ENCODE measurements at regions not wholly inside any gene's neighbourhood (a gene's known extent, or its start where the extent isn't known, plus 50 kb on each side); places are given as distances from the start of the nearest gene placed in this dataset.

- no peak for TF ChIP-seq CTCF (IDR thresholded peaks at IDR 0.05)
- Mint-ChIP-seq H3K27ac (ENCODE audit: unreplicated experiment) (no peak overlapping the region), H3K36me3 (ENCODE audit: unreplicated experiment) (no peaks in the 10 kb centered on the region), H3K9me3 (ENCODE audit: unreplicated experiment) (no peaks in the 10 kb centered on the region), H3K4me3 (ENCODE audit: unreplicated experiment) (no peak overlapping the region), H3K27me3 (ENCODE audit: unreplicated experiment) (peaks cover 14% of the 10 kb centered on the region), H3K4me1 (ENCODE audit: unreplicated experiment) (no peaks in the 10 kb centered on the region)
- no peak for DNase-seq (ENCODE audit: extremely low spot score, unreplicated experiment)
These were observed 477.5 kb upstream of the TEX13C start for GRCh38 chrX:124842205-124842604.

GRCh38 chrX:124860736-124861135 is 458.9 kb upstream of the TEX13C start:
- TF ChIP-seq CTCF (IDR thresholded peaks at IDR 0.05) = no peak
- Mint-ChIP-seq H3K27me3 (ENCODE audit: unreplicated experiment) (peaks cover 5% of the 10 kb centered on the region), H3K9me3 (ENCODE audit: unreplicated experiment) (peaks cover 9% of the 10 kb centered on the region), H3K27ac (ENCODE audit: unreplicated experiment) (no peak overlapping the region), H3K4me3 (ENCODE audit: unreplicated experiment) (no peak overlapping the region), H3K36me3 (ENCODE audit: unreplicated experiment) (no peaks in the 10 kb centered on the region), H3K4me1 (ENCODE audit: unreplicated experiment) (peaks cover 6% of the 10 kb centered on the region)
- DNase-seq (ENCODE audit: extremely low spot score, unreplicated experiment) = no peak

GRCh38 chrX:124862301-124862700 is 457.4 kb upstream of the TEX13C start:
- no peak for DNase-seq (ENCODE audit: extremely low spot score, unreplicated experiment)
- TF ChIP-seq CTCF (IDR thresholded peaks at IDR 0.05) = no peak
- H3K4me3 Mint-ChIP-seq (ENCODE audit: unreplicated experiment) = no peak overlapping the region
- H3K4me1 Mint-ChIP-seq (ENCODE audit: unreplicated experiment) = no peaks in the 10 kb centered on the region
- peaks cover 8% of the 10 kb centered on the region for H3K27me3 Mint-ChIP-seq (ENCODE audit: unreplicated experiment)
- H3K27ac Mint-ChIP-seq (ENCODE audit: unreplicated experiment) = no peak overlapping the region
- peaks cover 11% of the 10 kb centered on the region for H3K9me3 Mint-ChIP-seq (ENCODE audit: unreplicated experiment)
- H3K36me3 Mint-ChIP-seq (ENCODE audit: unreplicated experiment) = no peaks in the 10 kb centered on the region

GRCh38 chrX:124863303-124863702 is 456.4 kb upstream of the TEX13C start:
- peaks cover 8% of the 10 kb centered on the region for H3K27me3 Mint-ChIP-seq (ENCODE audit: unreplicated experiment)
- no peaks in the 10 kb centered on the region for H3K36me3 Mint-ChIP-seq (ENCODE audit: unreplicated experiment)
- no peak overlapping the region for H3K27ac Mint-ChIP-seq (ENCODE audit: unreplicated experiment)
- no peak overlapping the region for H3K4me3 Mint-ChIP-seq (ENCODE audit: unreplicated experiment)
- no peak for DNase-seq (ENCODE audit: extremely low spot score, unreplicated experiment)
- no peak for TF ChIP-seq CTCF (IDR thresholded peaks at IDR 0.05)
- no peaks in the 10 kb centered on the region for H3K4me1 Mint-ChIP-seq (ENCODE audit: unreplicated experiment)
- peaks cover 19% of the 10 kb centered on the region for H3K9me3 Mint-ChIP-seq (ENCODE audit: unreplicated experiment)

GRCh38 chrX:124887572-124887971 is 432.1 kb upstream of the TEX13C start:
- no peak overlapping the region for H3K4me3 Mint-ChIP-seq (ENCODE audit: unreplicated experiment)
- peaks cover 2% of the 10 kb centered on the region for H3K27me3 Mint-ChIP-seq (ENCODE audit: unreplicated experiment)
- no peaks in the 10 kb centered on the region for H3K4me1 Mint-ChIP-seq (ENCODE audit: unreplicated experiment)

More at GRCh38 chrX:124887572-124887971, 432.1 kb upstream of the TEX13C start:
- H3K27ac Mint-ChIP-seq (ENCODE audit: unreplicated experiment) = no peak overlapping the region
- TF ChIP-seq CTCF (IDR thresholded peaks at IDR 0.05) = no peak
- H3K9me3 Mint-ChIP-seq (ENCODE audit: unreplicated experiment) = no peaks in the 10 kb centered on the region
- DNase-seq (ENCODE audit: extremely low spot score, unreplicated experiment) = no peak
- H3K36me3 Mint-ChIP-seq (ENCODE audit: unreplicated experiment) = no peaks in the 10 kb centered on the region

Data from osteocyte (in vitro differentiated cells).